SH-SY5Y (cell line): ENCODE measurements at regions not wholly inside any gene's neighbourhood (a gene's known extent, or its start where the extent isn't known, plus 50 kb on each side); places are given as distances from the start of the nearest gene placed in this dataset.

Experiments used
- GATA2 ChIP-seq: IDR thresholded peaks from 2 replicates; pipeline ENCODE4 v1.6.1; 2011; ENCODE audit warnings: mild to moderate bottlenecking, low read depth, low read length
- GATA3 ChIP-seq: IDR thresholded peaks from 2 replicates; pipeline ENCODE4 v1.6.1; 2011; ENCODE audit warnings: low read depth, mild to moderate bottlenecking, low read length, moderate library complexity

- TF ChIP-seq GATA2, result no peak
- no peak for TF ChIP-seq GATA3
Measured at GRCh38 chr6:12603673-12604049, 112.9 kb upstream of the PHACTR1 start.
